Adrenal gland (tissue), 9 donors: ENCODE measurements at regions not wholly inside any gene's neighbourhood (a gene's known extent, or its start where the extent isn't known, plus 50 kb on each side); places are given as distances from the start of the nearest gene placed in this dataset.

ENCODE experiments used
- DNase-seq, 7 donors: peaks; one replicate each; pipeline ENCODE4 v3.0.0-alpha.2; 2019 to 2020
- H3K27ac ChIP-seq, 5 donors: fragments of 200-600 bp; sonication (generic) in 4 of 5; 1 replicate in 3 of 5; 2 replicates in 2 of 5; pipeline versions ENCODE4 v1.5.1 to v1.8.0; 2016 to 2020; ENCODE audit warnings: mild to moderate bottlenecking in 1 of 5
- H3K27me3 ChIP-seq: fragments of 200-600 bp; 2 replicates; pipeline ENCODE4 v1.8.0; 2021
- H3K36me3 ChIP-seq, 2 donors: fragments of 200-600 bp; replicated peaks in 1 of 2; 1 replicate in 1 of 2; 2 replicates in 1 of 2; pipeline versions ENCODE4 v1.5.1 to v1.8.0; 2018 to 2022
- H3K4me1 ChIP-seq, 2 donors: fragments of 200-600 bp; replicated peaks in 1 of 2; 1 replicate in 1 of 2; 2 replicates in 1 of 2; pipeline versions ENCODE4 v1.5.1 to v1.8.0; 2018 to 2021
- H3K4me3 ChIP-seq, 4 donors: fragments of 200-600 bp; sonication (generic) in 3 of 4; one replicate each; pipeline ENCODE4 v1.5.1; 2016 to 2018
- H3K9me3 ChIP-seq, 3 donors: fragments of 200-600 bp; sonication (generic) in 1 of 3; replicated peaks in 1 of 3; 1 replicate in 2 of 3; 2 replicates in 1 of 3; pipeline versions ENCODE4 v1.5.1 to v1.8.0; 2016 to 2021
- POLR2A ChIP-seq, 2 donors: fragments of 450-650 bp; IDR thresholded peaks; one replicate each; pipeline ENCODE4 v1.6.1; 2017; ENCODE audit warnings: antibody characterized with exemption in 2 of 2, mild to moderate bottlenecking in 2 of 2, moderate library complexity in 1 of 2
- WGBS, 4 donors: extraction: QIAGEN DNeasy Blood & Tissue Kit in 2 of 4; methylation state at CpG; one replicate each; pipeline versions ENCODE4 v1.1.5 to v1.1.7; 2013 to 2017; 5-methylcytosine and 5-hydroxymethylcytosine counted together
- intact Hi-C, 2 donors: fragments of 100-400 bp; cut with DNase I; formaldehyde crosslinking; loops; one replicate each; pipeline versions ENCODE4 v1.14.1 to v1.15.0; 2022 to 2023
- TF ChIP-seq, protein P1 (sequence below), 6 experiments: fragments of 450-650 bp in 4 of 6; fragments of 200-600 bp in 2 of 6; sonication (generic) in 1 of 6; IDR thresholded peaks; 1 replicate in 5 of 6; 2 replicates in 1 of 6; pipeline versions ENCODE4 v1.5.1 to v1.8.0; 2016 to 2021; ENCODE audit warnings: antibody characterized with exemption in 6 of 6, mild to moderate bottlenecking in 2 of 6, moderate library complexity in 1 of 6
- donor health status: healthy with polysubstance abuse.
- donor health status: Bipolar disorder and iron deficiency.
- donor health status: DM: yes; HTN: yes; CAD: no.
- donor health status: DM: no; HTN: no; CAD: no.
- donor health status: DM: no; HTN: no; CAD: no.

DNA sequence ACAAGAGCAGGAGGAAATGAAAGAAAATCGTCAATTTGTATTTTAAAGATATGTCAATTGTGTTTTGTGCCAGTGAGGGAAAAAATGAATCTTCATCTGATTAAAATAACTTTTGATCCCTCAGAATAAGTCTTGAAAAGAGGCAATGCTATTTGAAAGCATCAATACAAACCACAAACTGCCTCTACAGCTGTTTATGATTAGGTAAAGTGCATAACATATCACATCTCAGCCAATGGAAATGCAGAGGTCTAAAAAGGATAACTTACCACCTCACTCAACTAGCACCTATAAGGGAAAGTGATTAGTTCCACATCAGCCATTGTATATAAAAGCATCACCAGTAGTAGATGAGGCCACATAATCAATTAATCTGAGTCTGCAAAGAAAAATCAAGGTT is 492.2 kb upstream of the CDH2 start:
- TF ChIP-seq, protein P1, sequence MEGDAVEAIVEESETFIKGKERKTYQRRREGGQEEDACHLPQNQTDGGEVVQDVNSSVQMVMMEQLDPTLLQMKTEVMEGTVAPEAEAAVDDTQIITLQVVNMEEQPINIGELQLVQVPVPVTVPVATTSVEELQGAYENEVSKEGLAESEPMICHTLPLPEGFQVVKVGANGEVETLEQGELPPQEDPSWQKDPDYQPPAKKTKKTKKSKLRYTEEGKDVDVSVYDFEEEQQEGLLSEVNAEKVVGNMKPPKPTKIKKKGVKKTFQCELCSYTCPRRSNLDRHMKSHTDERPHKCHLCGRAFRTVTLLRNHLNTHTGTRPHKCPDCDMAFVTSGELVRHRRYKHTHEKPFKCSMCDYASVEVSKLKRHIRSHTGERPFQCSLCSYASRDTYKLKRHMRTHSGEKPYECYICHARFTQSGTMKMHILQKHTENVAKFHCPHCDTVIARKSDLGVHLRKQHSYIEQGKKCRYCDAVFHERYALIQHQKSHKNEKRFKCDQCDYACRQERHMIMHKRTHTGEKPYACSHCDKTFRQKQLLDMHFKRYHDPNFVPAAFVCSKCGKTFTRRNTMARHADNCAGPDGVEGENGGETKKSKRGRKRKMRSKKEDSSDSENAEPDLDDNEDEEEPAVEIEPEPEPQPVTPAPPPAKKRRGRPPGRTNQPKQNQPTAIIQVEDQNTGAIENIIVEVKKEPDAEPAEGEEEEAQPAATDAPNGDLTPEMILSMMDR (IDR thresholded peaks at IDR 0.05) = no peak
- no peak for TF ChIP-seq POLR2A (IDR thresholded peaks at IDR 0.05)
- Histone ChIP-seq H3K9me3 (no peaks in the 10 kb centered on the region), H3K27ac (no peak overlapping the region), H3K27me3 (no peaks in the 10 kb centered on the region), H3K36me3 (no peaks in the 10 kb centered on the region), H3K4me3 (no peak overlapping the region), H3K4me1 (no peaks in the 10 kb centered on the region)
- intact Hi-C loops = no loop called here
- no peak for DNase-seq
- 70 to 88% (median 74%) methylated on average over 1 of the region's 1 CpG for WGBS, 4 donors

DNA sequence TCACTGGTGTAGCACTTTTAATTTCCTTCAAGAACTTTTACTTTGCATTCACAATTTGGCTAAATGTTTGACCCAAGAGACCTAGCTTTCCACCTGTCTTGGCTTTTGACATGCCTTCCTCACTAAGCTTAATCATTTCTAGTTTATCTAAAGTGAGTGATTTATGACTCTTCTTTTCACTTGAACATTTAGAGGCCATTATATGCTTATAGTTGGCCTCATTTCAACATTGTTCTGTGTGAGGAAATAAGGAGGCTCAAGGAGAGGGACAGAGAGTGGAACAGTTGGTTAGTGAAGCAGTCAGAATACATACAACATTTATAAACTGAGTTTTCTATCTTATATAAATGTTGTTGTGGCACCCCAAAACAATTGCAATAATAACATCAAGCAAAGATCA is 489.3 kb upstream of the CDH2 start:
- H3K36me3 ChIP-seq = no peaks in the 10 kb centered on the region

DNA sequence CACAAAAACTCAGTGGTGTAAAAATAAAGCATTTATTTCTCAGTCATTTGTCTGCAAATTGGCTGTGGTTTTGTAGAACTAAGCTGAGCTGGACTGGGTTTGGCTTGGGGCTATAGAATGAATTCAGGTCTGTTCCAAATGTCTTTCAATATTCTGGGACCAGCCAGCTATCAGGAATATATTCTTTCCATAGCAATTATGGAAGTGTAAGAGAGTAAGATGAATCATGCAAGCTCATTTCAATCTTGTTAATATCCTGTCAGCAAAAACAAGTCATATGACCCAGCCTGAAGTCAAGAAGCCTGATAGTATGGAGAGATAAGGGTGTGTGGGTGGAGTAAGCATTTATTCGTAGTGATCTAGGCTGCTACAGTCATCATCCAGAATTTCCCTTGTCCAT is 481.0 kb upstream of the CDH2 start:
- H3K27me3 ChIP-seq = no peaks in the 10 kb centered on the region
- intact Hi-C loops = no loop called here
- 16 to 41% (median 21%) methylated on average over 1 of the region's 1 CpG for WGBS, 4 donors
- H3K9me3 ChIP-seq = no peaks in the 10 kb centered on the region
- H3K4me1 ChIP-seq = no peaks in the 10 kb centered on the region
- H3K27ac ChIP-seq = no peak overlapping the region
- no peak for TF ChIP-seq POLR2A (IDR thresholded peaks at IDR 0.05)
- TF ChIP-seq, protein P1 (IDR thresholded peaks at IDR 0.05) = no peak
- no peak for DNase-seq
- no peaks in the 10 kb centered on the region for H3K36me3 ChIP-seq
- no peak overlapping the region for H3K4me3 ChIP-seq

More for the DNA sequence above, 489.3 kb upstream of the CDH2 start:
- no peaks in the 10 kb centered on the region for H3K4me1 ChIP-seq
- intact Hi-C loops = no loop called here
- TF ChIP-seq, protein P1 (IDR thresholded peaks at IDR 0.05) = no peak
- no peak for TF ChIP-seq POLR2A (IDR thresholded peaks at IDR 0.05)
- H3K4me3 ChIP-seq = no peak overlapping the region
- H3K9me3 ChIP-seq = no peaks in the 10 kb centered on the region
- no peak overlapping the region for H3K27ac ChIP-seq
- H3K27me3 ChIP-seq = no peaks in the 10 kb centered on the region
- DNase-seq = no peak

DNA sequence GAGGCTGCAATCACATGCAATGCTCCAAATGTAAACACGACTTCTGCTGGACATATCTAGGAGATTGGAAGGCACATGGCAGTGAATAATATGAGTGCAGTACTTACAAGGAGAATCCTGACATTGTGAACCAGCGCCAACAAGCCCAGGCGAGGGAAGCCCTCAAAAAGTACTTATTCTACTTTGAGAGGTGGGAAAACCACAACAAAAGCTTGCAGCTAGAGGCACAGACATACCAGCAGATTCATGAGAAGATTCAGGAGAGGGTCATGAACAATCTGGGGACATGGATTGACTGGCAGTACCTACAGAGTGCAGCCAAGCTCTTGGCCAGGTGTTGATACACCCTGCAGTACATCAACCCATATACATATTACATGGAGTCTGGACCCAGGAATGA is 475.7 kb upstream of the CDH2 start:
- Histone ChIP-seq H3K27ac (no peak overlapping the region), H3K36me3 (no peaks in the 10 kb centered on the region), H3K9me3 (no peaks in the 10 kb centered on the region), H3K27me3 (no peaks in the 10 kb centered on the region), H3K4me3 (no peak overlapping the region), H3K4me1 (no peaks in the 10 kb centered on the region)
- intact Hi-C loops = no loop called here
- WGBS, 4 donors = 76 to 93% (median 79%) methylated on average over 3 of the region's 3 CpGs
- no peak for DNase-seq
- no peak for TF ChIP-seq POLR2A (IDR thresholded peaks at IDR 0.05)
- TF ChIP-seq, protein P1 (IDR thresholded peaks at IDR 0.05) = no peak
